ENCODE measurements at regions not wholly inside any gene's neighbourhood (a gene's known extent, or its start where the extent isn't known, plus 50 kb on each side); places are given as distances from the start of the nearest gene placed in this dataset.

GRCh38 chr13:108439556-108439955, 170.0 kb downstream of the TNFSF13B start:
- TF ChIP-seq CTCF (IDR thresholded peaks at IDR 0.05 in 8 of 11, conservative IDR thresholded peaks at IDR 0.05 in 3 of 11): no peak
- no peak for TF ChIP-seq POLR2A (IDR thresholded peaks at IDR 0.05)

Data from spleen (tissue), 7 donors.